ENCODE measurements at regions not wholly inside any gene's neighbourhood (a gene's known extent, or its start where the extent isn't known, plus 50 kb on each side); places are given as distances from the start of the nearest gene placed in this dataset.

GRCh38 chr6:91654357-91654756 is 1067.5 kb upstream of the MAP3K7 start:
- Histone ChIP-seq H3F3A (ENCODE audit: insufficient read depth, low read length, poor library complexity, severe bottlenecking) (peaks cover 14% of the 10 kb centered on the region), H4K20me1 (ENCODE audit: insufficient read depth) (no peaks in the 10 kb centered on the region), H3K36me3 (ENCODE audit: insufficient read depth, low read length) (no peaks in the 10 kb centered on the region), H3K27ac (ENCODE audit: low read length) (peak overlapping the region; percentile 93), H3K4me2 (ENCODE audit: low read length) (peak overlapping the region; percentile 32), H3K27me3 (ENCODE audit: insufficient read depth, low read depth, low read length) (no peaks in the 10 kb centered on the region), H2AFZ (ENCODE audit: low read depth, low read length) (peak overlapping the region; percentile 0), H3K4me3 (ENCODE audit: low read length) (peak overlapping the region; percentile 48), H3K9ac (ENCODE audit: low read length) (peak overlapping the region; percentile 58), H3K9me2 (ENCODE audit: insufficient read depth, low read length) (no peaks in the 10 kb centered on the region), H3K79me2 (replicated peaks; ENCODE audit: insufficient read depth, low read length) (no peaks in the 10 kb centered on the region), H3K9me3 (ENCODE audit: low read length) (no peaks in the 10 kb centered on the region)
- TF ChIP-seq CTCF (IDR thresholded peaks at IDR 0.05; ENCODE audit: poor library complexity, severe bottlenecking) (no peak), EZH2 (IDR thresholded peaks at IDR 0.05; ENCODE audit: borderline replicate concordance, insufficient read depth, low read length, poor library complexity, severe bottlenecking) (no peak), MXI1 (conservative IDR thresholded peaks at IDR 0.05; ENCODE audit: poor library complexity, severe bottlenecking) (no peak), TAF1 (IDR thresholded peaks at IDR 0.05; ENCODE audit: low read depth) (no peak), RAD21 (conservative IDR thresholded peaks at IDR 0.05) (no peak), POLR2AphosphoS5 (IDR thresholded peaks at IDR 0.05) (no peak), EP300 (conservative IDR thresholded peaks at IDR 0.05; ENCODE audit: poor library complexity, severe bottlenecking) (no peak), SMC3 (conservative IDR thresholded peaks at IDR 0.05; ENCODE audit: poor library complexity) (no peak), REST (IDR thresholded peaks at IDR 0.05; ENCODE audit: borderline replicate concordance) (no peak)

- no peaks in the 10 kb centered on the region for H3K27me3 ChIP-seq (ENCODE audit: insufficient read depth, low read depth, low read length)
- TF ChIP-seq SMC3 (conservative IDR thresholded peaks at IDR 0.05; ENCODE audit: poor library complexity) = no peak
- peak; percentile 5 for TF ChIP-seq POLR2AphosphoS5 (IDR thresholded peaks at IDR 0.05)
- no peak for TF ChIP-seq MXI1 (conservative IDR thresholded peaks at IDR 0.05; ENCODE audit: poor library complexity, severe bottlenecking)
- peak; percentile 34 for TF ChIP-seq RAD21 (conservative IDR thresholded peaks at IDR 0.05)
- TF ChIP-seq EP300 (conservative IDR thresholded peaks at IDR 0.05; ENCODE audit: poor library complexity, severe bottlenecking) = peak; percentile 67
- H3K4me3 ChIP-seq (ENCODE audit: low read length) = peak overlapping the region; percentile 48
- no peaks in the 10 kb centered on the region for H3K9me2 ChIP-seq (ENCODE audit: insufficient read depth, low read length)
- peak overlapping the region; percentile 93 for H3K27ac ChIP-seq (ENCODE audit: low read length)
- peaks cover 14% of the 10 kb centered on the region for H3F3A ChIP-seq (ENCODE audit: insufficient read depth, low read length, poor library complexity, severe bottlenecking)
- H3K4me2 ChIP-seq (ENCODE audit: low read length) = peak overlapping the region; percentile 32
- no peak overlapping the region for H2AFZ ChIP-seq (ENCODE audit: low read depth, low read length)
- H3K36me3 ChIP-seq (ENCODE audit: insufficient read depth, low read length) = no peaks in the 10 kb centered on the region
- no peaks in the 10 kb centered on the region for H3K79me2 ChIP-seq (replicated peaks; ENCODE audit: insufficient read depth, low read length)
- H3K9ac ChIP-seq (ENCODE audit: low read length) = peak overlapping the region; percentile 58
- H4K20me1 ChIP-seq (ENCODE audit: insufficient read depth) = no peaks in the 10 kb centered on the region
- H3K9me3 ChIP-seq (ENCODE audit: low read length) = no peaks in the 10 kb centered on the region
Measured at GRCh38 chr6:91653895-91654294, 1067.0 kb upstream of the MAP3K7 start.
